ENCODE measurements at regions not wholly inside any gene's neighbourhood (a gene's known extent, or its start where the extent isn't known, plus 50 kb on each side); places are given as distances from the start of the nearest gene placed in this dataset.
"Not testable (repeated sequence)": the region's sequence is repeated elsewhere in the genome, so short reads cannot be mapped to it uniquely, and the experiment has no call there.

- DNase-seq: no peak
Measured at GRCh38 chr5:118551716-118552115, 436.6 kb downstream of the DTWD2 start.

DNA sequence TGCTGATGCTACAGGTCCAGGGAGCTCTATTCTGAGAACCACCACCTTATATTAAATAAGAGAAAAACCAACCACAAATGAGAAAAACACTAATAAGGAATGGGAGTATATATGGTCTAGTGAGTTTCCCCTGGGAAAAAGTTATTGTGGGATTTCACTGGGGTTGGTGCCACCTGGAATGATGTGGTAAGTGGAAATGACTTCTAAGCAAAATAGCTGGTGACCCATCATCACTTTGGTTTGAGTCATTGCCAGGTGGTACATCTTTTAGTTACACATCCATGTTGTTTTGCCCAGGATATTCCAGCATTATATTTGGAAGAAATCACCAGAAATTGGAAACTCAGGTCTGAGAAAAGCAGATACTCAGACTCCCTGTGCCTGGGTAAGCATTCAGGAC, 437.3 kb downstream of the DTWD2 start:
- no peak for DNase-seq

- DNase-seq: no peak
Measured at GRCh38 chr5:118548761-118549720, 439.3 kb downstream of the DTWD2 start.

DNA sequence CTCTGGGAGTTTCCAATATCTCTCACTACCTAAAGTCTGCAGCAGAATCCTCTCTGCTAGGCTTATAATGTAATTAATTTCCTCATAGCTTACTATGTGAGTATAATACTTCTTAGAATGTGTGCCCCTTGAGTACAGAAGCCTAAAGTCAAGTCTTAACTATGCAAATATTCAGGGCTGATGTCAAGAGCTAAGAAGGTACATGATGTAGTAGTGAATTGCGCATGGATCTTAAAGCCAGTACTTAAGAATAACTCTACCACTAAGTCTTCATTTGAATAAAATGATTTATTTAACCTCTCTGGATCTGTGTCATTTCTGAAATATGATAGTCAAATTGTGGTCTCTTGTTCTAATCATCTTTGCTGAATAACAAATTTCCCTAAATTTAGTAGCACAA, 442.9 kb downstream of the DTWD2 start:
- DNase-seq: no peak

DNA sequence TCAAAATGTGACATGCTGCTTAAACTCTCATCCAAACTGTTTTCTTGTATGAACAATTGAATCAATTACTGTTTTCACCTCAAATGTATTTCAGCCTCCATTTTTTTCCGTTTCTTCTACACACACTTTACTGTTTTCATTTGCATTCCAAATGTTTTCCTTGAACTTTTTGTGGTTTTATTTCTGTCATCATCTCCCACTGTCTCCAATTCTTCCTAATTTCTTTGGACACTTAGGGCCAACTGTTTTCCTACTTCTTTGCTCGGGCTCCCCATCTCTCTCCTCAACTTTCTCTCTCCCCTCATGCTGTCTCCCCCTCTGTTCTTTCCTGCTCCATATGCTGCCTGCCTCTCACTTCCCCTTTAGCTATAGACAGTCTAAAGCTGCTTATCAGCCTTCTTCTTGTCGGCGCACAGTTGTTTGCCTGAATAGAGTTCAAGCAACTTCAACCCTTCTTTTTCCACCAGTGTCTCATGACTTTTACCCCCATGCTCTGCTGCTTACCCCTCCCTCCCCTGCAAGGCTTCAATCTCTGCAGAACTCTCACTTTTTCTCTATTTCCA, 443.4 kb downstream of the DTWD2 start:
- DNase-seq: no peak

GRCh38 chr5:118533923-118534322, 454.4 kb downstream of the DTWD2 start:
- no peak for DNase-seq

DNA sequence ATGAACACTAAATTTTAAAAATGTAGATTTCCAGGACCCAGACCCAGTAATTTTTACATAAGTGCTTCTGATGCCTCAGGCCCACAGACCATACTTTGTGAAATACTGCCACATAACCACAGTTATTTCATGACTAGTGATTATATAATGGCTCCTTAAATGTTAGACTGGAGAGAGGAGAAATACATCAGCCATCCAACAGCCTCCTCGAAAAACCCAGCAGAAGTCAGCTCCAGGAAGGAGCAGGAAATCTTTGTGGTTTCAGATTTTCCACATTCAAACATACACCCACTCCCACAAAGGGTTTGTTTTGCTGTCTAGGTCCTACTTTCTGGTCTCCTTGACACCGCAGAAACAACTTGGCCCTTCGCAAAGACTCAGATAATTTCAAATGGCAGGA, 455.2 kb downstream of the DTWD2 start:
- DNase-seq: no peak

- no peak for DNase-seq
Measured at GRCh38 chr5:118531276-118531675, 457.1 kb downstream of the DTWD2 start.

DNA sequence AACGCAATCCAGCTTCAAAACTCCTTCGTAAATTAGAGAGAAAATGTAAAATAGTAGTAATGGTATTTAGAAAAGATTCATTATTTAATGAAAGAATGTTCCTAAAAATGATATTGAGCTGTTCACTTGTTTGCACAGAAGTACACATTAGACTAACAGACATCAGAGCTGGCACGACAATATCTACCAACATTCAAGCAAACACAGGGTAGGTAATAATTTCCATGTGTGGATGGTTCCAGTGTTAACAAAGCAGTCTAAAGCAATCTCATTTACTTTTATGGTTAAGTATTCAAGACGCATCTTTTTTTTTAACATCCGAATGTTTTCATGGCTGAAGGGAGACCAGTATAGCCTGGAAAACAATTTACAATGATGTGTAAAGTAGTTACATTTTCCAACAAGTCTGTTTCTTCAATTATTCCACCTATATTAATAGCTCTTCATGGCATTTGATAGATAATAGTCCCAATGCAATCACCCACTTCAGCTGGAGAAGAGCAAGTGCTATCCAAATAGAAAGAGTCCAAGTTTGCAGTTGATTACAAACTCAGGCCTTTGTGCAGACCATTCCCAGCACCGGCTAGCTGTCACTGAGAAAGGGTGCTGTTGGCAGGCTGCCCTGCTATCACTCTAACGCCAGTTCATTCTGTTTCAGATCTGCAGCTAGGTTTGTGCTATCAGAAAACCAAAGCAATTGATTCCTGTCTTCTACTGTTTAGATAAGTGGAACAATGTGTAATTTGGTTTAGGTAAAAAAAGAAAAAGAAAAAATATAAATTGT, 458.8 kb downstream of the DTWD2 start:
- DNase-seq: no peak

GRCh38 chr5:118522626-118523025, 465.7 kb downstream of the DTWD2 start:
- DNase-seq: no peak

DNA sequence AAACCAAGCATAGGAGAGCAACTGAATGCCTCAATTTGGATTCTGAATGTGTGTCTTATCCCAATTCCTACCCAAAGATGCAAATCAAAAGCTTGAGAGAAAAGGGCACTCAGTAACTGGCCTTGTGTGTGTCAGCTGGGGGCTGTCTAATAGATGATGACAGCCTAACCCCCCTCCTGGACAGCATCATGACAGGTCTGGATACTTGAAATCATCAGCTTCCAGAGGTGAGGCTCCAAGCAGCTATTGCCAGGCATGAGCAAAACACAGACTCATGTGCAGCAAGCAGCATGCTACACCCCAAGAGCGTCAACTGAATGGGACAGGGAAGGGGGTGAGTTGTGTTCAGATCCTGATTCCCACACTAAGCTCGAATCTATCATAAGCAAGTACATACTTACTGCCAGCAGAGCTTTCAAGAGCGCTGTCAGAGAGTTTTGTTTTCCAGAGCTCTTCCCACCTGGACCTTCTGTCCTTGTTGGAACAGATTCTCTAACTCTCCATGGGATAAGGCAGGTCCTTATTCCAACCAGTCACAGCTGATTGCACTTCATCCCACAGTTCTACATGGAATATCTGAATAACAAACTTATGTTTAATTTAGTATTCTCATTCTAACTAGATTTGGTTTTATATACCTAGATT, 467.5 kb downstream of the DTWD2 start:
- DNase-seq: no peak

GRCh38 chr5:118519466-118519865, 468.9 kb downstream of the DTWD2 start:
- DNase-seq: no peak

- DNase-seq: no peak
Measured at GRCh38 chr5:118518720-118519119, 469.6 kb downstream of the DTWD2 start.

- no peak for DNase-seq
Measured at GRCh38 chr5:118511846-118512245, 476.5 kb downstream of the DTWD2 start.

DNA sequence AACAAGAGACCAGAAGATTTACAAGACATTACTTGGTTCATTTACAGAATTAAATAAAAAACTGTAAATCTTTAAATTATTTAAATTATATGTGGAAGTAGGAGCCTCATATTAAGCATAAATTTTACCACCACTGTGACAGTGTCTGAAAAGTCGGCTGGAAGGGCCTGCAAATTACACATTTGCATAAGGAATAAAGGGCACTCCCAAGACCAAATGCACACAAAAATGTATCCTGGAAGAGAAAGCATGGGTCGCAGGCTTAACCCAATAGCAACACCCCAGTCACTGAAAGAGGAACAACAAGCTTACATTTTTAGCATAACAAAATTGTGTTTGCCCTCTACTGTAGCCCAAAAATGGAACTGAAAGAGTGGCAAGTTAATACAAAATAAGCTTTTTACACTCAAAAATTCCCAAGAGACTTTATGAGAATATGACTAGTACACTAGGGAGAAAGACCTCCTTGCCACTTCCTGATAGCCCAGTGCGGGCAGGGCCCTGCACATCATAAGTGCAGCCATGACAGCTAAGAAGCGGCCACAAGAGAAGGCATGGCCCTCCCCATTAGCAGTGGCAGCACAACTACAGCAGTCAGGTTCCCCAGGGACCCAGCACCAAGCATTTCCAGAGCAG, 482.0 kb downstream of the DTWD2 start:
- no peak for DNase-seq

GRCh38 chr5:118502232-118502631, 486.1 kb downstream of the DTWD2 start:
- DNase-seq: not testable (repeated sequence)

DNA sequence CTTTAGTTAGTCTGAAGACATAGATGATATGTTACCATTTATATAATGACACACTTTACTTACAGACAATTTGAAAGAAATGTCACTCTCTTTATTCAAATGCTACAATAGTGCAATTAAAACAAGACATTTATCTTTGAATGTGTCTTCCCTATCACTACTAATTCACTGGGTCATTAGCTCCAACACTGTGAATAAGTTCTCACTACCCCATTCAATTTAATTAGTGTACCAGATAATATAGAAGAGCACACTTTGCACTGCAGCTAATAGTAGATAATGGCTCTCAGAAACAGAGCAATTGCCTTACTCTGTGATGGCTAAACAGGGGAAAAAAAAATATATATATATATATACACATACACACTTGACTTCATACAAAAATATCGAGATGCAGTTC, 497.0 kb downstream of the DTWD2 start:
- DNase-seq: no peak

- no peak for DNase-seq
Measured at GRCh38 chr5:118486647-118487225, 501.6 kb downstream of the DTWD2 start.

- DNase-seq: no peak
Measured at GRCh38 chr5:118479285-118479684, 509.1 kb downstream of the DTWD2 start.

DNA sequence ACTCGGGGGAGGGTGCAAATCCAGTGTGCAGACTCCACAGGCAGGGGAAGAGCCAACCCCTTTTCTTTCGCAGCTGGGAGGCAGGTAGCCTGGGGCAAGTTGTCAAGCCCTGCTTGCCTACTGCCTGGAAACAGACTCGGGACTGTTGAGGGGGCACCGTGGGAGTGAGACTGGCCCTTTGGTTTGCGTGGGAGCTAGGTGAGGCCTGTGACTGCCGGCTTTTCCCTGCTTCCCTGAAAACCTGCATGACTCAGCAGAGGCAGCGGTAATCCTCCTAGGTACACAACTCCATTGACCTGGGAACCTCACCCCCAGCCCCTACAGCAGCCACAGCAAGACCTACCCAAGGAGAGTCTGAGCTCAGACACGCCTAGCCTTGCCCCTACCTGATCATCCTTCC, 509.5 kb downstream of the DTWD2 start:
- DNase-seq: no peak

GRCh38 chr5:118468085-118468484, 520.3 kb downstream of the DTWD2 start:
- DNase-seq: no peak

DNA sequence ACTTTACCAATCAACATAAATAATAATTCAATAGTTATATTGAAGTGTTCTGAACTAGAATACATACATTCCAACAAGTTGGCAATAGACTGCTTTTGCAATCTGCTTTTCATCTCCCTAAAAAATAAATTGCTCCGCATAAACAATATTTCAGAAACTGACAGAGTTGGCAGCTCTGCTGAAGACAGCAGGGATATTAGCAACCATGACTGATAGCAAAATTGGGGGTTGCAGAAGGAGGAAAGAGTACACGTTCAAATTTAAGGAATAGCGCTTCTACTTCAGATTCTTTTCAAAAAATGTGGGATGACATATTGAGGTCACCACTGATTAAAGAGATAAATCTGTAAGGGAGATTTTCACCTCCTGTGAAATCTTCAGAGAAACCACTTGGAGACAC, 521.2 kb downstream of the DTWD2 start:
- no peak for DNase-seq

Measured in stimulated activated naive CD4-positive, alpha-beta T cell (primary cell).